Kidney (tissue), 13 donors: ENCODE measurements at regions not wholly inside any gene's neighbourhood (a gene's known extent, or its start where the extent isn't known, plus 50 kb on each side); places are given as distances from the start of the nearest gene placed in this dataset.

Experiments
- DNase-seq, 5 donors: peaks; one replicate each; pipeline ENCODE4 v3.0.0-alpha.2; 2013 to 2020
- FAIRE-seq: peaks from 2 replicates; lab custom pipeline; 2012; peaks lifted over from hg19 to GRCh38; lab: Jason Lieb, UNC
- H3K27ac ChIP-seq, 2 donors: one replicate each; pipeline ENCODE4 v1.7.0; 2013; ENCODE audit warnings: low read depth in 2 of 2, low read length in 2 of 2, inconsistent platforms in 1 of 2
- H3K27me3 ChIP-seq: one replicate; pipeline ENCODE4 v1.7.1; 2013; ENCODE audit warnings: low read length, inconsistent platforms; ENCODE audit not compliant: control insufficient read depth, insufficient read depth
- H3K36me3 ChIP-seq, 3 donors: one replicate each; pipeline versions ENCODE4 v1.7.0 to v1.7.1; 2013; ENCODE audit warnings: low read length in 3 of 3, control low read depth in 1 of 3, inconsistent platforms in 1 of 3; ENCODE audit not compliant: insufficient read depth in 3 of 3, control insufficient read depth in 2 of 3
- H3K4me1 ChIP-seq, 3 donors: one replicate each; pipeline versions ENCODE4 v1.7.0 to v1.7.1; 2013; ENCODE audit warnings: low read length in 3 of 3, inconsistent platforms in 1 of 3, low read depth in 1 of 3; ENCODE audit not compliant: control insufficient read depth in 2 of 3, insufficient read depth in 2 of 3
- H3K4me3 ChIP-seq, 3 donors: one replicate each; pipeline versions ENCODE4 v1.7.0 to v1.8.1; 2013; ENCODE audit warnings: low read length in 3 of 3, control low read depth in 1 of 3, inconsistent platforms in 1 of 3
- H3K9ac ChIP-seq, 3 donors: one replicate each; pipeline versions ENCODE4 v1.7.0 to v1.7.1; 2013; ENCODE audit warnings: low read length in 3 of 3, control low read depth in 1 of 3, inconsistent platforms in 1 of 3
- H3K9me3 ChIP-seq, 3 donors: one replicate each; pipeline versions ENCODE4 v1.7.0 to v1.7.1; 2013; ENCODE audit warnings: low read length in 3 of 3, control low read depth in 1 of 3, inconsistent platforms in 1 of 3; ENCODE audit not compliant: control insufficient read depth in 2 of 3, insufficient read depth in 1 of 3
- intact Hi-C: fragments of 100-400 bp; cut with DNase I; formaldehyde crosslinking; loops from one replicate; pipeline ENCODE4 v1.11.1; 2022
- TF ChIP-seq, protein P1 (sequence below): IDR thresholded peaks from 3 replicates; pipeline ENCODE4 v1.5.1; 2012; ENCODE audit warnings: mild to moderate bottlenecking, moderate library complexity, borderline replicate concordance; ENCODE audit not compliant: insufficient read depth; ENCODE audit errors: extremely low read depth
- donor health status: control.
- donor health status: control.
- donor health status: control.
- donor health status: control.
- donor health status: control.
- donor health status: DM: yes; HTN: yes; CAD: no.
- donor health status: Normal renal cell carcinoma (clear cell type).

GRCh38 chr1:30657131-30658013, 66.0 kb downstream of the MATN1 start:
- Histone ChIP-seq H3K27ac (no peak overlapping the region), H3K4me1 (no peaks in the 10 kb centered on the region), H3K36me3 (no peaks in the 10 kb centered on the region), H3K9ac (no peak overlapping the region), H3K4me3 (no peak overlapping the region), H3K27me3 (no peaks in the 10 kb centered on the region), H3K9me3 (no peaks in the 10 kb centered on the region)
- TF ChIP-seq, protein P1, sequence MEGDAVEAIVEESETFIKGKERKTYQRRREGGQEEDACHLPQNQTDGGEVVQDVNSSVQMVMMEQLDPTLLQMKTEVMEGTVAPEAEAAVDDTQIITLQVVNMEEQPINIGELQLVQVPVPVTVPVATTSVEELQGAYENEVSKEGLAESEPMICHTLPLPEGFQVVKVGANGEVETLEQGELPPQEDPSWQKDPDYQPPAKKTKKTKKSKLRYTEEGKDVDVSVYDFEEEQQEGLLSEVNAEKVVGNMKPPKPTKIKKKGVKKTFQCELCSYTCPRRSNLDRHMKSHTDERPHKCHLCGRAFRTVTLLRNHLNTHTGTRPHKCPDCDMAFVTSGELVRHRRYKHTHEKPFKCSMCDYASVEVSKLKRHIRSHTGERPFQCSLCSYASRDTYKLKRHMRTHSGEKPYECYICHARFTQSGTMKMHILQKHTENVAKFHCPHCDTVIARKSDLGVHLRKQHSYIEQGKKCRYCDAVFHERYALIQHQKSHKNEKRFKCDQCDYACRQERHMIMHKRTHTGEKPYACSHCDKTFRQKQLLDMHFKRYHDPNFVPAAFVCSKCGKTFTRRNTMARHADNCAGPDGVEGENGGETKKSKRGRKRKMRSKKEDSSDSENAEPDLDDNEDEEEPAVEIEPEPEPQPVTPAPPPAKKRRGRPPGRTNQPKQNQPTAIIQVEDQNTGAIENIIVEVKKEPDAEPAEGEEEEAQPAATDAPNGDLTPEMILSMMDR = no peak
- intact Hi-C loops = no loop called here
- FAIRE-seq = no peak
- DNase-seq = peak in 2 of 5 donors; percentile 32 to 74

GRCh38 chr1:30656171-30656940, 67.0 kb downstream of the MATN1 start:
- no peaks in the 10 kb centered on the region for H3K9me3 ChIP-seq
- TF ChIP-seq, protein P1 = no peak
- no peak overlapping the region for H3K4me3 ChIP-seq
- no peaks in the 10 kb centered on the region for H3K36me3 ChIP-seq
- no peak for FAIRE-seq
- intact Hi-C loops = no loop called here
- H3K27ac ChIP-seq = no peak overlapping the region
- DNase-seq = peak in 2 of 5 donors; percentile 13 to 58
- no peaks in the 10 kb centered on the region for H3K27me3 ChIP-seq
- H3K9ac ChIP-seq = no peak overlapping the region
- H3K4me1 ChIP-seq = no peaks in the 10 kb centered on the region

GRCh38 chr1:30655672-30656071, 67.7 kb downstream of the MATN1 start:
- Histone ChIP-seq H3K4me1 (no peaks in the 10 kb centered on the region), H3K27me3 (no peaks in the 10 kb centered on the region), H3K4me3 (no peak overlapping the region), H3K9ac (no peak overlapping the region), H3K27ac (no peak overlapping the region), H3K9me3 (no peaks in the 10 kb centered on the region), H3K36me3 (no peaks in the 10 kb centered on the region)
- intact Hi-C loops = no loop called here
- FAIRE-seq (no peak), DNase-seq (peak in 1 of 5 donors; percentile 46)
- TF ChIP-seq, protein P1 = no peak
